HepG2 (cell line): ENCODE measurements at regions not wholly inside any gene's neighbourhood (a gene's known extent, or its start where the extent isn't known, plus 50 kb on each side); places are given as distances from the start of the nearest gene placed in this dataset.
A peak's percentile ranks its signal among the peaks of the same experiment; 100 is the strongest.
"Not testable (repeated sequence)": the region's sequence is repeated elsewhere in the genome, so short reads cannot be mapped to it uniquely, and the experiment has no call there.

Source experiments
- ATAC-seq: fragments of 200-7000 bp; cut with Tn5 transposase; 3 replicates; pipeline ENCODE4 v1.9.1; 2020; ENCODE audit warnings: mild to moderate bottlenecking, moderate library complexity
- BruUV-seq: library from RNA; stranded (reverse); fragments of 400-500 nt; replicated peaks from 2 replicates; lab custom pipeline; 2021; lab: Mats Ljungman, UMichigan
- CTCF ChIA-PET: fragments of 300-600 bp; formaldehyde crosslinking; extraction: SDS; loops from one replicate; lab custom pipeline; 2021; ENCODE audit warnings: low total read pairs, inconsistent platforms, low intra/inter-chr PET ratio; lab: Yijun Ruan, JAX
- POLR2A ChIA-PET: fragments of 350-600 bp; sonication (Branson Sonifier 250); formaldehyde crosslinking; loops from one replicate; lab custom pipeline; 2020; ENCODE audit warnings: antibody characterized with exemption, inconsistent platforms; lab: Yijun Ruan, JAX
- DNase-seq: peaks from one replicate; pipeline ENCODE4 v3.0.0-alpha.2; 2015; ENCODE audit warnings: low spot score
- FAIRE-seq: peaks from 3 replicates; lab custom pipeline; 2011; peaks lifted over from hg19 to GRCh38; lab: Jason Lieb, UNC
- H2AFZ ChIP-seq: one replicate; pipeline ENCODE4 v1.6.1; 2011; ENCODE audit warnings: low read length, inconsistent platforms
- H3K27ac ChIP-seq: fragments of 300-600 bp; 3 replicates; pipeline ENCODE4 v1.8.0; 2011; ENCODE audit warnings: mixed run types, mild to moderate bottlenecking, mixed read lengths, low read length, inconsistent platforms; ENCODE audit not compliant: insufficient read depth; ENCODE audit errors: extremely low read length
- H3K27me3 ChIP-seq, 2 experiments: fragments of 200-600 bp in 1 of 2; 2 replicates in 1 of 2; 3 replicates in 1 of 2; pipeline versions ENCODE4 v1.6.0 to v1.8.0; 2011; ENCODE audit warnings: low read length in 2 of 2, mild to moderate bottlenecking in 2 of 2, moderate library complexity in 2 of 2, inconsistent platforms in 1 of 2; ENCODE audit not compliant: insufficient read depth in 2 of 2, control insufficient read depth in 1 of 2
- H3K36me3 ChIP-seq, 2 experiments: fragments of 200-600 bp in 1 of 2; replicated peaks in 1 of 2; 2 replicates in 1 of 2; 3 replicates in 1 of 2; pipeline versions ENCODE4 v1.5.1 to v1.8.0; 2011; ENCODE audit warnings: low read length in 2 of 2, inconsistent platforms in 1 of 2; ENCODE audit not compliant: insufficient read depth in 2 of 2, control insufficient read depth in 1 of 2
- H3K4me1 ChIP-seq: 2 replicates; pipeline ENCODE4 v1.5.1; 2012; ENCODE audit warnings: low read length, inconsistent platforms; ENCODE audit not compliant: insufficient read depth
- H3K4me2 ChIP-seq: 2 replicates; pipeline ENCODE4 v1.6.0; 2011; ENCODE audit warnings: low read depth, low read length, inconsistent platforms
- H3K4me3 ChIP-seq, 3 experiments: fragments of 200-600 bp in 1 of 3; sonication (generic), shearing (Covaris generic) in 1 of 3; replicated peaks in 1 of 3; 2 replicates each; pipeline ENCODE4 v1.5.1; 2011 to 2016; ENCODE audit warnings: low read length in 3 of 3, inconsistent platforms in 2 of 3, low read depth in 2 of 3, mild to moderate bottlenecking in 2 of 3, control low read depth in 1 of 3, mixed read lengths in 1 of 3; ENCODE audit not compliant: insufficient read depth in 1 of 3
- H3K79me2 ChIP-seq: one replicate; pipeline ENCODE4 v1.6.1; 2011; ENCODE audit warnings: low read length, inconsistent platforms; ENCODE audit not compliant: insufficient read depth
- H3K9ac ChIP-seq: 2 replicates; pipeline ENCODE4 v1.6.0; 2011; ENCODE audit warnings: mild to moderate bottlenecking, low read depth, low read length, inconsistent platforms; ENCODE audit not compliant: insufficient read depth
- H3K9me3 ChIP-seq: 2 replicates; pipeline ENCODE4 v1.5.1; 2012; ENCODE audit warnings: mild to moderate bottlenecking, low read length
- H4K20me1 ChIP-seq: 2 replicates; pipeline ENCODE4 v1.6.0; 2011; ENCODE audit warnings: inconsistent platforms, mild to moderate bottlenecking, low read length, moderate library complexity; ENCODE audit not compliant: insufficient read depth
- HNRNPL ChIP-seq: fragments of 200-400 bp; formaldehyde crosslinking; IDR thresholded peaks from 2 replicates; pipeline ENCODE4 v1.6.1; 2017; ENCODE audit warnings: mild to moderate bottlenecking, low read depth, low read length
- STAG1 ChIP-seq: sonication (generic); formaldehyde crosslinking; IDR thresholded peaks from 2 replicates; pipeline ENCODE4 v1.4.0; 2020; ENCODE audit warnings: missing genetic modification reagents
- WGBS: methylation state at CpG from one replicate; pipeline ENCODE4 v1.1.6; 2017; ENCODE audit warnings: low lambda C conversion rate; 5-methylcytosine and 5-hydroxymethylcytosine counted together
- in situ Hi-C: cut with HindIII; loops from 2 replicates; pipeline ENCODE4 v1.10.0; 2017; ENCODE audit warnings: low pct_unique_long_range_greater_than_20kb; ENCODE audit not compliant: extremely low pct_ligation_motif_present
- intact Hi-C: fragments of 100-400 bp; cut with micrococcal nuclease; formaldehyde crosslinking; loops from one replicate; pipeline ENCODE4 v1.10.0; 2022; ENCODE audit not compliant: unreplicated experiment
- TF ChIP-seq, protein P1 (sequence below): sonication (generic); formaldehyde crosslinking; IDR thresholded peaks from 2 replicates; pipeline ENCODE4 v1.4.0; 2020; ENCODE audit warnings: missing genetic modification reagents
- TF ChIP-seq, protein P2 (sequence below): sonication (generic); formaldehyde crosslinking; IDR thresholded peaks from 2 replicates; pipeline ENCODE4 v1.4.0; 2020; ENCODE audit warnings: missing genetic modification reagents

DNA sequence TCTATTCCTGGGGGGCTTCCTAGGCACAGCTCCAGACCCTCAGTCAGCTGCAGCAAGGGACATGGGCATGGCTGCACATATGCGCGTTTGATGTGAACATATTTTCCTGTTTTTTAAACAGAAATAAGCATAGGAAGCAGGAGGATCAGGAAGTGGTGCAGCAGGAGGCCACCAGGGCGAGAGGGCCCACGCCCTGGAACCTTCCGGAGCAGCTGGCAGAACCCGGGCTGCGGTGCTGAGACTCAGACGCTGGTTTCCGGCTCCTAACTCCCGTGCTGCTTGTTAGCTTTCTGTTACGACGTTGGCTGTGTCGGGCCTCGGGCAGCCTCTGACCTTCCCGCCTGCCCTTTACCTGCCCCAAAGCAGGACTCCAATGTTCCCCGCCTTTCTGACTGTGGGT is 5399.5 kb upstream of the TPTE start:
- H3K27ac ChIP-seq, H4K20me1 ChIP-seq, FAIRE-seq, H3K4me3 ChIP-seq, DNase-seq, H3K36me3 ChIP-seq, intact Hi-C loops, H3K79me2 ChIP-seq, CTCF ChIA-PET, H3K9ac ChIP-seq, ATAC-seq, POLR2A ChIA-PET, BruUV-seq, H3K9me3 ChIP-seq, H3K27me3 ChIP-seq, in situ Hi-C loops, H2AFZ ChIP-seq, H3K4me2 ChIP-seq, H3K4me1 ChIP-seq: not testable (repeated sequence)
- WGBS = no CpG with 5 or more reads among the region's 16 CpGs

DNA sequence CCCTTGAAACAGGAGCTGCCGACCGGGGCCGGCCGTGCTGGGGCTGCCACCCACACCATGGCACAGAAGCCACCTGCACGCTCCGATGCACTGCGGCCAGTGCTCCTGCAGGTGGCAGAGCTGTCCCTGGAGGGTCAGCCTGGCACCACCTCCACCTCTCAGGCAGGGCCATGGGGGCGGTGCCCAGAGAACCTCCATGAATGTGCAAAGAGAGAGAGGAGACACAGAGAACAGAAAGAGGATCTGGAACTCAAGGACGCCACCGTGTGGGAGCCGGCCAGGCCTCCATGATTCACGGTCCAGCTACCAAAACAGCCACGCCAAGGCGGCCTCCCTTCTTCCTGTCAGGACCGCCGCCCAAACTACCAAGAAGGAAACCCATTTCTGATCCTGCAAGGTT is 5397.7 kb upstream of the TPTE start:
- in situ Hi-C loops, DNase-seq, H3K9me3 ChIP-seq, FAIRE-seq, H4K20me1 ChIP-seq, POLR2A ChIA-PET, H2AFZ ChIP-seq, H3K36me3 ChIP-seq, H3K9ac ChIP-seq, BruUV-seq, H3K4me3 ChIP-seq, H3K27ac ChIP-seq, H3K79me2 ChIP-seq, CTCF ChIA-PET, H3K27me3 ChIP-seq, H3K4me1 ChIP-seq, intact Hi-C loops, H3K4me2 ChIP-seq: not testable (repeated sequence)
- TF ChIP-seq, protein P1, sequence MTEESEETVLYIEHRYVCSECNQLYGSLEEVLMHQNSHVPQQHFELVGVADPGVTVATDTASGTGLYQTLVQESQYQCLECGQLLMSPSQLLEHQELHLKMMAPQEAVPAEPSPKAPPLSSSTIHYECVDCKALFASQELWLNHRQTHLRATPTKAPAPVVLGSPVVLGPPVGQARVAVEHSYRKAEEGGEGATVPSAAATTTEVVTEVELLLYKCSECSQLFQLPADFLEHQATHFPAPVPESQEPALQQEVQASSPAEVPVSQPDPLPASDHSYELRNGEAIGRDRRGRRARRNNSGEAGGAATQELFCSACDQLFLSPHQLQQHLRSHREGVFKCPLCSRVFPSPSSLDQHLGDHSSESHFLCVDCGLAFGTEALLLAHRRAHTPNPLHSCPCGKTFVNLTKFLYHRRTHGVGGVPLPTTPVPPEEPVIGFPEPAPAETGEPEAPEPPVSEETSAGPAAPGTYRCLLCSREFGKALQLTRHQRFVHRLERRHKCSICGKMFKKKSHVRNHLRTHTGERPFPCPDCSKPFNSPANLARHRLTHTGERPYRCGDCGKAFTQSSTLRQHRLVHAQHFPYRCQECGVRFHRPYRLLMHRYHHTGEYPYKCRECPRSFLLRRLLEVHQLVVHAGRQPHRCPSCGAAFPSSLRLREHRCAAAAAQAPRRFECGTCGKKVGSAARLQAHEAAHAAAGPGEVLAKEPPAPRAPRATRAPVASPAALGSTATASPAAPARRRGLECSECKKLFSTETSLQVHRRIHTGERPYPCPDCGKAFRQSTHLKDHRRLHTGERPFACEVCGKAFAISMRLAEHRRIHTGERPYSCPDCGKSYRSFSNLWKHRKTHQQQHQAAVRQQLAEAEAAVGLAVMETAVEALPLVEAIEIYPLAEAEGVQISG (CRISPR knock-in tag) = peak; percentile 73
- TF ChIP-seq, protein P2, sequence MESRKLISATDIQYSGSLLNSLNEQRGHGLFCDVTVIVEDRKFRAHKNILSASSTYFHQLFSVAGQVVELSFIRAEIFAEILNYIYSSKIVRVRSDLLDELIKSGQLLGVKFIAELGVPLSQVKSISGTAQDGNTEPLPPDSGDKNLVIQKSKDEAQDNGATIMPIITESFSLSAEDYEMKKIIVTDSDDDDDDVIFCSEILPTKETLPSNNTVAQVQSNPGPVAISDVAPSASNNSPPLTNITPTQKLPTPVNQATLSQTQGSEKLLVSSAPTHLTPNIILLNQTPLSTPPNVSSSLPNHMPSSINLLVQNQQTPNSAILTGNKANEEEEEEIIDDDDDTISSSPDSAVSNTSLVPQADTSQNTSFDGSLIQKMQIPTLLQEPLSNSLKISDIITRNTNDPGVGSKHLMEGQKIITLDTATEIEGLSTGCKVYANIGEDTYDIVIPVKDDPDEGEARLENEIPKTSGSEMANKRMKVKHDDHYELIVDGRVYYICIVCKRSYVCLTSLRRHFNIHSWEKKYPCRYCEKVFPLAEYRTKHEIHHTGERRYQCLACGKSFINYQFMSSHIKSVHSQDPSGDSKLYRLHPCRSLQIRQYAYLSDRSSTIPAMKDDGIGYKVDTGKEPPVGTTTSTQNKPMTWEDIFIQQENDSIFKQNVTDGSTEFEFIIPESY (CRISPR knock-in tag) = peak; percentile 43; the same call in 1 of the 2 replicates
- TF ChIP-seq STAG1 (CRISPR knock-in tag) (peak; percentile 46), HNRNPL (0 out of 2 replicates have a peak, but pooled peaks have one; percentile 22)
- WGBS = 41% methylated on average over 7 of the region's 16 CpGs
- peak; percentile 57 for ATAC-seq
